Small intestine (tissue), 7 donors: ENCODE measurements at regions not wholly inside any gene's neighbourhood (a gene's known extent, or its start where the extent isn't known, plus 50 kb on each side); places are given as distances from the start of the nearest gene placed in this dataset.

ENCODE experiments used
- DNase-seq, 2 donors: peaks; one replicate each; pipeline versions ENCODE4 v3.0.0 to v3.0.0-alpha.2; 2013
- FAIRE-seq: peaks from 2 replicates; lab custom pipeline; 2012; peaks lifted over from hg19 to GRCh38; lab: Jason Lieb, UNC
- H3K27ac ChIP-seq, 3 donors: one replicate each; pipeline ENCODE4 v1.5.1; 2013; ENCODE audit warnings: low read length in 2 of 3, mild to moderate bottlenecking in 2 of 3, control low read depth in 1 of 3, inconsistent platforms in 1 of 3, low read depth in 1 of 3, moderate library complexity in 1 of 3
- H3K27me3 ChIP-seq, 3 donors: one replicate each; pipeline ENCODE4 v1.6.1; 2013; ENCODE audit warnings: low read length in 3 of 3, inconsistent platforms in 1 of 3; ENCODE audit not compliant: control insufficient read depth in 3 of 3, insufficient read depth in 3 of 3
- H3K36me3 ChIP-seq, 3 donors: one replicate each; pipeline ENCODE4 v1.6.1; 2013; ENCODE audit warnings: low read length in 3 of 3, inconsistent platforms in 1 of 3, low read depth in 1 of 3, mild to moderate bottlenecking in 1 of 3, moderate library complexity in 1 of 3; ENCODE audit not compliant: control insufficient read depth in 3 of 3, insufficient read depth in 2 of 3
- H3K4me1 ChIP-seq, 3 donors: one replicate each; pipeline ENCODE4 v1.6.1; 2013; ENCODE audit warnings: low read length in 2 of 3, inconsistent platforms in 1 of 3, low read depth in 1 of 3, mild to moderate bottlenecking in 1 of 3, moderate library complexity in 1 of 3; ENCODE audit not compliant: control insufficient read depth in 3 of 3, insufficient read depth in 2 of 3
- H3K4me3 ChIP-seq, 3 donors: one replicate each; pipeline ENCODE4 v1.5.1; 2013; ENCODE audit warnings: low read length in 3 of 3, control low read depth in 1 of 3, inconsistent platforms in 1 of 3, low read depth in 1 of 3, mild to moderate bottlenecking in 1 of 3, moderate library complexity in 1 of 3
- H3K9me3 ChIP-seq, 2 donors: one replicate each; pipeline ENCODE4 v1.6.1; 2013; ENCODE audit warnings: low read depth in 1 of 2, low read length in 1 of 2; ENCODE audit not compliant: control insufficient read depth in 2 of 2, insufficient read depth in 1 of 2
- WGBS, 3 donors: extraction: QIAGEN DNeasy Blood & Tissue Kit; methylation state at CpG; one replicate each; pipeline ENCODE4 v1.1.7; 2013; 5-methylcytosine and 5-hydroxymethylcytosine counted together
- donor health status: healthy with polysubstance abuse.
- donor health status: control.
- donor health status: control.
- donor health status: Bipolar disorder and iron deficiency.
- donor health status: healthy.

DNA sequence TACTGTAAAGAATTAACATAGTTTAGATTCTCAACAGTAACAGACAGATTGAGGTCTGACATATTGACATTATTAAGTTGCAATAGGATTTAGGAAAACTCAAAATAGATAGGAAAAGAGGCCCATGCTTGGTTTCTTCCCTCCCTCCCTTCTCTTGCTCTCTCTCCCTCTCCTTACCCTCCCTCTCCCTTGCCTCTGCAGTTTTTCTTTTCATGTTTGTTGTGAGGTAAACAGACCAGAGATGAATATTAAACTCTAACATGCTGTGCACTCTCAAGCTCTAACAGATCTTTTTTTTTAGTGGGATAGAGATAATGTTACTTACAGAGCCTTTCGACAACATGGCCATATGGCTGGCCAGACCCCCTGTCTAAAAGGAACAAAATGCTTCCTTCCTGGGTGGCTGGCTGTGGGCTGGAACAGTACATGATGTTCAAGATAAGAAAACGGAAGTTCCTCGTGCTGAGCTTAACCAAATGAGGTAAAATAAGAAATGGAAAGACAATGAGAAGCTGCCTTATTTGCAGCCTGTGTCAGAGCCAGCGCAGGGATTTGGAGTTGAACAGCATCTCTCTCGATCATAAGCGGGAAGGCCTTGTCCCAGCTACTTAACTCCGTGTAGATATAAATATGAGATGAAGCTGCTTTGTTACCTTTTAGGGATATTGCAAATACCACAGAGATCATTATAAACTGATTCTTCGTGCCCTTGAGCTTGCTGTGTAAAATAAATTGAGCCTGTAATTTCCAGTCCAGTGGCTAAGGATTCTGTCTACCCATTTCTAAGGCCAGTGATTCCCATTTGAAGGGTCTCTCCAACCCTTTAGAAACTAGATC lies 391.9 kb upstream of the NPVF start:
- H3K36me3 ChIP-seq = no peaks in the 10 kb centered on the region
- no peaks in the 10 kb centered on the region for H3K27me3 ChIP-seq
- WGBS, 3 donors = 46 to 70% (median 55%) methylated on average over 8 of the region's 8 CpGs
- H3K4me1 ChIP-seq = peaks cover 0 to 4% (median 0%) of the 10 kb centered on the region in 3 donors
- FAIRE-seq (no peak), DNase-seq (peak in 1 of 2 donors; percentile 54)
- peak overlapping the region in 1 of 3 donors; percentile 94 for H3K27ac ChIP-seq
- H3K4me3 ChIP-seq = no peak overlapping the region
- no peaks in the 10 kb centered on the region for H3K9me3 ChIP-seq

DNA sequence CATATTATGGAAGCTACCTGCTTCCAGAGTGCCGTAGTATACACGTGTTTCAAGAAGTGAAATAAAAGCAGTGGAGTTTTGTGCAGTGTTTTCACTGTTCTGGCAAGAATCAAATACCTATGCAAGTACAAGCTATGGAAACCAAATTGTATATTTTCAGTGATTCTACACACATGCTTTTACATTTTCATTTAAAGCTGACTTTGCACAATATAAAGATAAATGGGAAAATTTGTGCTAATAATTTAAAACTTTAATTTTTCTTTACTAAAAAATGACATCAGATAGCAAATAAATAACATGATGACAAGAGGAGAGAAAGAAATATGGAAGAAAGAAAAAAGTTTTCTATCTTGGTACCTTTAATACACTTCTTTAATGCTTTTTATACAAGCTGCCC lies 393.7 kb upstream of the NPVF start:
- peaks cover 0 to 4% (median 0%) of the 10 kb centered on the region in 3 donors for H3K4me1 ChIP-seq
- no peaks in the 10 kb centered on the region for H3K9me3 ChIP-seq
- H3K27ac ChIP-seq = no peak overlapping the region
- H3K36me3 ChIP-seq = no peaks in the 10 kb centered on the region
- H3K27me3 ChIP-seq = no peaks in the 10 kb centered on the region
- no peak overlapping the region for H3K4me3 ChIP-seq
- WGBS, 3 donors = 86 to 91% (median 89%) methylated on average over 2 of the region's 2 CpGs
- no peak for FAIRE-seq
- no peak for DNase-seq

DNA sequence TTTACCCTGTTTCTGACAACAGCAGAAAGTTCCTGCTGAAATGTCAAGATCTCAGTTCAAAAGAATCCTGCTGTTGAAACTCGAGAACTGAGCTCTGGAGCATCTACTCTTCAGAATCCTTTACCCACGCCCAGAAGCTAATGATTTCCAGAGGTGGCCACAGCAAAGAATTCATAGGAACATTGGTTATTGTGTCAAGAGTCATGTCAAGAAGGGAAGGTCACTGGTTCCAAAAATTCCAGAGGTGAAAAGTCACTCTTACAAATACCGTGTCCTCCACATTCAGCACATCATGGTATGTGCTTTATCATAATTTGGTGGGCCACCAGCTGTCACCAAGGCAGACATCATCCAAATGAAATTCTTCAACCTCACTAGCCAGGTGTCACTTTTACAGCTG lies 394.4 kb upstream of the NPVF start:
- Histone ChIP-seq H3K9me3 (no peaks in the 10 kb centered on the region), H3K4me1 (peaks cover 0 to 4% (median 0%) of the 10 kb centered on the region in 3 donors), H3K4me3 (no peak overlapping the region), H3K27ac (no peak overlapping the region), H3K27me3 (no peaks in the 10 kb centered on the region), H3K36me3 (no peaks in the 10 kb centered on the region)
- DNase-seq = no peak
- FAIRE-seq = no peak
- 56 to 77% (median 58%) methylated on average over 3 of the region's 3 CpGs for WGBS, 3 donors

DNA sequence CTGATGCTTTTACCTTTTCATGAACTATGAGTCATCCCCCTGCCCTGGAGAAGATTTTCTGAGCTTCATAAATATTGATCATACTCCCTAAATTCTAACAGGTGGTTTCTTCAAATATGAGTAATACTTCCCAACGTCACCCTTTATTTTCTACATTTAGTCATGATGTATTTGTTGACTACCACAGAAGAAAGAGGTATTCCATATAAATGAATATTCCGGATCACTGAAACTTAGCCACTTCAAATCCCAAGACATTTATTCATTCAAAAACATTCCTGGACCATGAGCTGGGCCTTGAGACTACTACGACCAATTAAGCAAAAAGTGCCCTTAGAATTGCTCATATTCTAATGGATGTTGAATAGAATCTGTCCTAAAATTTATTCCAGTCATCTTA lies 395.8 kb upstream of the NPVF start:
- Histone ChIP-seq H3K27me3 (no peaks in the 10 kb centered on the region), H3K36me3 (no peaks in the 10 kb centered on the region), H3K9me3 (no peaks in the 10 kb centered on the region), H3K27ac (no peak overlapping the region), H3K4me3 (no peak overlapping the region), H3K4me1 (peaks cover 0 to 4% (median 0%) of the 10 kb centered on the region in 3 donors)
- FAIRE-seq (no peak), DNase-seq (no peak)
- 85 to 89% (median 86%) methylated on average over 3 of the region's 3 CpGs for WGBS, 3 donors

DNA sequence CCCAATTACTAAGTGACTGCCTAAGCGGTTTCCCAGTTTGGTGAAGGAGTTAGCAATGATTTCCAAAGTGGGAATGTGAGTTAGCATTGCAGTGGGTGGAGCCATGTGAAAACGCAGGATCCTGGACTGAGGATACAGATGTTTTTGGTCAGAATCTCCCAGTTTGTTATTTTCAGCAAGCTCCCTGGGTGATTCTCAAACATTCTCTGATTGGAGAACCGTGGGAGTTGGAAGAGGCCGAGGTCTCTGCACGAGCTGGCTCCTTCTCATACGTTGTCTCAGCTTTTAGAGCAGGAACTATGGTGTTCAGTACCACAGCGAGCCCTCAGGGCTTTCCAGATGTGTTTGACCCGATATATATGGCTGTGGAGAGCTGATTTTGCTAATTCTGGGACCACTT lies 396.5 kb upstream of the NPVF start:
- Histone ChIP-seq H3K27ac (peak overlapping the region in 2 of 3 donors; percentile 58 to 65), H3K4me1 (peaks cover 0 to 4% (median 0%) of the 10 kb centered on the region in 3 donors), H3K36me3 (no peaks in the 10 kb centered on the region), H3K4me3 (no peak overlapping the region), H3K27me3 (no peaks in the 10 kb centered on the region), H3K9me3 (no peaks in the 10 kb centered on the region)
- DNase-seq = peak in 1 of 2 donors; percentile 30
- 62 to 81% (median 80%) methylated on average over 8 of the region's 8 CpGs for WGBS, 3 donors
- no peak for FAIRE-seq

DNA sequence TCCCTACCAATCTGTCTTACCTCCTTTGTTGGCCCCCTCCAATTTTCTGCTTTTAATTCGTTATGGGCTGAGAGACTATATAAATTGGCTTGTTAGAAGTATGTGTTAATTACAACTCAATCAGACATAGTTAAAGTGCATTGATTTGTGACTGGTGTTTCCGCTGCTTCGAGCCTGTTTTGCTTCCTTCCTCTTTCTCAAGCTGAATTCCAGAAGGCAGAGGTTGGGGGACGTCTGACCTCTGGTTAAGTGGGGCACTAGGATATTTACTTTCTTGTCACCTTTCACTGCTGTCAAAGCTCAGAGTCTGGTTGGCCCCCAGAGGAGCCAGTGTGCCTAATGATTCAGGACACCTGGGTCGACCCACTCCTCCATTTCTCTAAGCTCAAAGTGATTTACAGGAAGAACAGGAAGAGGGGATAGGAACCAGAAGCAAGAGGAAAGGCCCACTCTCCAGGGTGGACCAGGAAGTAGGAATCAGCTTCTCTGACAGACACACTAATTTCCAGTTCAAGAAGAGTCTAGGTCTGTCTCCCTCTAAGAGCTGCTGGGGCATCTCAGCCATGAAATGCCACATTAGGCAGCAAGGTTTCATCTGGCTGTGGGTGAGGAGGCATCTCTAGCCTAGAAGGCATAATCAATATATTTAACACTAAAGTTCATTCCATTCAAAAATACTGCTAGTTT lies 397.2 kb upstream of the NPVF start:
- no peaks in the 10 kb centered on the region for H3K27me3 ChIP-seq
- FAIRE-seq (no peak), DNase-seq (no peak)
- WGBS, 3 donors = 51 to 77% (median 64%) methylated on average over 5 of the region's 5 CpGs
- no peaks in the 10 kb centered on the region for H3K36me3 ChIP-seq
- peak overlapping the region in 2 of 3 donors; percentile 58 to 65 for H3K27ac ChIP-seq
- H3K9me3 ChIP-seq = no peaks in the 10 kb centered on the region
- no peak overlapping the region for H3K4me3 ChIP-seq
- H3K4me1 ChIP-seq = peaks cover 0 to 3% (median 0%) of the 10 kb centered on the region in 3 donors

DNA sequence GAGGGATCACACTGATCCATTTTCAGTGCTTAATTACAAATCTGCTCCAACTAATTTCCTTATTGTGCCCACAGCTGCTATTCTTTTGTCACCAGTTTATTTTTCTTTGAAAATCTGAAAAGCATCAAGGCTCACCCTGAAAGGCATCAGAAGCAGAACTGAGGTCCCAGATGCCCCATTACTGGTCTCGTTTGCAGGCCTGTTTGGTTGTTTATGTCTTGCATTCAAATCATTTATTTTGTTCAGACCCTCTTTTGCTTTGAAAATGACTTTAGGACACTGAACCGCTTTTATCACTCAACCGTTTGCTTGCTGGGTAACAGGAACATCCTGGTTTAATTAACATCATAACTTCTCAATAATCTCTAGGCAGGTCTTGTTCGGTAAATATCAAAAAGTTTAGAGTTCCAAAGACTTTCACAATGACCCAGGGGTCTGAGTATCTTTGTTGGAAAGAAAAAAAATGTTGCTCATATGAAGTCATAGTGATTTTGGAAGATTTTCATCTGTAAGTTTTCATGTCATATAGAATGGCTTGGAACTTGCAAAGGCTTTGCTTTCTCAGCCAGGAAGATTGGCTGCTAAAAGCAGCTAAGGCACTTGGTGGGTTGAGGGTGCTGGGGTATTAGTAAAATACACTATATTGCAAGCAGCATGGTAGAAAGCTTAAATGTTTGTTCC lies 398.3 kb upstream of the NPVF start:
- no peaks in the 10 kb centered on the region for H3K27me3 ChIP-seq
- 70 to 76% (median 73%) methylated on average over 4 of the region's 4 CpGs for WGBS, 3 donors
- H3K4me1 ChIP-seq = no peaks in the 10 kb centered on the region
- H3K4me3 ChIP-seq = no peak overlapping the region
- H3K36me3 ChIP-seq = no peaks in the 10 kb centered on the region
- no peaks in the 10 kb centered on the region for H3K9me3 ChIP-seq
- H3K27ac ChIP-seq = no peak overlapping the region
- DNase-seq (no peak), FAIRE-seq (no peak)

DNA sequence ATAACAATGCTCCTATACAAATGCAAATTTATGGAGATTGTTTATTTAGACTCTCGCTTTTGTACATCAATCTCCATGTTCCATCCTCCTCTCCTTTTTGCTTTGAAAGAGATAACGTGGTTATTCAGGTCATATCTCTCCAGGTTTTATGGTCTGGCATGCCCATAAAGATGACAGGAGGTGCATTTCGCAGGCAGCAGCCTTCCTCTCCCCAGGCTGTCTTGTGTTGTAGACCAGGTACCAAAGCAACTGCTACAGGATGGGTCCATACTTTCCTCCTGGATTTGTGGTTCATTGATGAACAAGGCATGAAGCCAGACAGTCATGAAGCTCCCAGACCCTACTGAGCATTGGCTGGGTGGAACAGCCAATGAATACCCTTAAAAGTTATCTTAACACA lies 400.2 kb upstream of the NPVF start:
- Histone ChIP-seq H3K36me3 (no peaks in the 10 kb centered on the region), H3K27me3 (no peaks in the 10 kb centered on the region), H3K9me3 (no peaks in the 10 kb centered on the region), H3K27ac (no peak overlapping the region), H3K4me3 (no peak overlapping the region), H3K4me1 (no peaks in the 10 kb centered on the region)
- WGBS, 3 donors = 44 to 74% (median 53%) methylated on average over 3 of the region's 3 CpGs
- DNase-seq = no peak
- FAIRE-seq = no peak
